ENCODE measurements at regions not wholly inside any gene's neighbourhood (a gene's known extent, or its start where the extent isn't known, plus 50 kb on each side); places are given as distances from the start of the nearest gene placed in this dataset.

- no peak overlapping the region for H3K4me3 ChIP-seq
- ATAC-seq (replicated peaks in 6 of 8), result peak in 6 of 8 experiments; percentile 41 to 98 (median 92)
Observed at GRCh38 chr16:75983741-75984381, 257.6 kb upstream of the CPHXL start.

GRCh38 chr16:75987323-75987722 lies 261.0 kb upstream of the CPHXL start:
- Histone ChIP-seq H3K27ac (no peak overlapping the region), H3K4me1 (replicated peaks in 1 of 2) (peaks cover 0 to 9% of the 10 kb centered on the region in 2 donors), H3K4me3 (no peak overlapping the region)
- 0 to 100% (median 91%) methylated on average over 1 to 2 of the region's 2 CpGs; no CpG with 5 or more reads in 2 of the 10 experiments for WGBS, 10 experiments
- ATAC-seq (replicated peaks in 6 of 8), result no peak
- in situ Hi-C loops (cut with MboI; ENCODE audit: low pct_unique_long_range_greater_than_20kb in 2 of 9, low sequenced_read_pairs in 9 of 9, unreplicated experiment in 9 of 9), result no loop called here

More at GRCh38 chr16:75983741-75984381, 257.6 kb upstream of the CPHXL start:
- H3K27ac ChIP-seq, result peak overlapping the region in 1 of 2 donors; percentile 22
- WGBS, 10 experiments, result 0 to 60% (median 26%) methylated on average over 1 to 4 of the region's 4 CpGs
- in situ Hi-C loops (cut with MboI; ENCODE audit: low pct_unique_long_range_greater_than_20kb in 2 of 9, low sequenced_read_pairs in 9 of 9, unreplicated experiment in 9 of 9), result no loop called here
- peaks cover 0 to 9% of the 10 kb centered on the region in 2 donors for H3K4me1 ChIP-seq (replicated peaks in 1 of 2)

- Histone ChIP-seq H3K27ac (no peak overlapping the region), H3K4me3 (no peak overlapping the region), H3K4me1 (replicated peaks in 1 of 2) (no peaks in the 10 kb centered on the region)
- in situ Hi-C loops (cut with MboI; ENCODE audit: low pct_unique_long_range_greater_than_20kb in 2 of 9, low sequenced_read_pairs in 9 of 9, unreplicated experiment in 9 of 9), result no loop called here
- ATAC-seq (replicated peaks in 6 of 8), result peak in 1 of 8 experiments; percentile 38
- 5 to 100% (median 92%) methylated on average over 1 to 3 of the region's 3 CpGs; no CpG with 5 or more reads in 1 of the 10 experiments for WGBS, 10 experiments
Observed at GRCh38 chr16:75996491-75996890, 270.2 kb upstream of the CPHXL start.

GRCh38 chr16:75997606-75998005 lies 271.3 kb upstream of the CPHXL start:
- no peak for ATAC-seq (replicated peaks in 6 of 8)
- Histone ChIP-seq H3K27ac (no peak overlapping the region), H3K4me3 (no peak overlapping the region), H3K4me1 (replicated peaks in 1 of 2) (no peaks in the 10 kb centered on the region)
- WGBS, 10 experiments, result 48 to 100% (median 81%) methylated on average over 1 to 6 of the region's 6 CpGs; no CpG with 5 or more reads in 4 of the 10 experiments
- in situ Hi-C loops (cut with MboI; ENCODE audit: low pct_unique_long_range_greater_than_20kb in 2 of 9, low sequenced_read_pairs in 9 of 9, unreplicated experiment in 9 of 9), result no loop called here

GRCh38 chr16:76007645-76008044 lies 269.6 kb upstream of the CNTNAP4 start:
- in situ Hi-C loops (cut with MboI; ENCODE audit: low pct_unique_long_range_greater_than_20kb in 2 of 9, low sequenced_read_pairs in 9 of 9, unreplicated experiment in 9 of 9), result no loop called here
- 0 to 100% (median 74%) methylated on average over 1 of the region's 1 CpG; no CpG with 5 or more reads in 2 of the 10 experiments for WGBS, 10 experiments
- no peak for ATAC-seq (replicated peaks in 6 of 8)
- H3K27ac ChIP-seq, result no peak overlapping the region
- no peak overlapping the region for H3K4me3 ChIP-seq
- H3K4me1 ChIP-seq (replicated peaks in 1 of 2), result no peaks in the 10 kb centered on the region

GRCh38 chr16:76023835-76024234 lies 253.4 kb upstream of the CNTNAP4 start:
- 0 to 100% (median 86%) methylated on average over 1 to 2 of the region's 2 CpGs; no CpG with 5 or more reads in 1 of the 10 experiments for WGBS, 10 experiments
- peak in 3 of 8 experiments; percentile 58 to 83 (median 78) for ATAC-seq (replicated peaks in 6 of 8)
- Histone ChIP-seq H3K4me3 (no peak overlapping the region), H3K4me1 (replicated peaks in 1 of 2) (no peaks in the 10 kb centered on the region), H3K27ac (no peak overlapping the region)
- in situ Hi-C loops (cut with MboI; ENCODE audit: low pct_unique_long_range_greater_than_20kb in 2 of 9, low sequenced_read_pairs in 9 of 9, unreplicated experiment in 9 of 9), result no loop called here

GRCh38 chr16:76035689-76036088 lies 241.5 kb upstream of the CNTNAP4 start:
- Histone ChIP-seq H3K4me3 (no peak overlapping the region), H3K27ac (no peak overlapping the region), H3K4me1 (replicated peaks in 1 of 2) (no peaks in the 10 kb centered on the region)
- ATAC-seq (replicated peaks in 6 of 8), result no peak
- in situ Hi-C loops (cut with MboI; ENCODE audit: low pct_unique_long_range_greater_than_20kb in 2 of 9, low sequenced_read_pairs in 9 of 9, unreplicated experiment in 9 of 9), result no loop called here
- WGBS, 10 experiments, result 8 to 50% (median 34%) methylated on average over 1 to 2 of the region's 2 CpGs

- Histone ChIP-seq H3K27ac (no peak overlapping the region), H3K4me1 (replicated peaks in 1 of 2) (no peaks in the 10 kb centered on the region), H3K4me3 (no peak overlapping the region)
- no peak for ATAC-seq (replicated peaks in 6 of 8)
- 0 to 93% (median 44%) methylated on average over 1 of the region's 1 CpG; no CpG with 5 or more reads in 1 of the 10 experiments for WGBS, 10 experiments
- in situ Hi-C loops (cut with MboI; ENCODE audit: low pct_unique_long_range_greater_than_20kb in 2 of 9, low sequenced_read_pairs in 9 of 9, unreplicated experiment in 9 of 9), result no loop called here
Observed at GRCh38 chr16:76038097-76038496, 239.1 kb upstream of the CNTNAP4 start.

GRCh38 chr16:76052725-76053124 lies 224.5 kb upstream of the CNTNAP4 start:
- WGBS, 10 experiments, result 14 to 100% (median 72%) methylated on average over 1 to 2 of the region's 2 CpGs
- no peak overlapping the region for H3K27ac ChIP-seq
- no peak overlapping the region for H3K4me3 ChIP-seq
- ATAC-seq (replicated peaks in 6 of 8), result no peak
- in situ Hi-C loops (cut with MboI; ENCODE audit: low pct_unique_long_range_greater_than_20kb in 2 of 9, low sequenced_read_pairs in 9 of 9, unreplicated experiment in 9 of 9), result no loop called here
- H3K4me1 ChIP-seq (replicated peaks in 1 of 2), result no peaks in the 10 kb centered on the region

GRCh38 chr16:76059186-76059585 lies 218.0 kb upstream of the CNTNAP4 start:
- H3K4me1 ChIP-seq (replicated peaks in 1 of 2), result peaks cover 0 to 9% of the 10 kb centered on the region in 2 donors
- ATAC-seq (replicated peaks in 6 of 8), result peak in 4 of 8 experiments; percentile 50 to 96 (median 78)
- in situ Hi-C loops (cut with MboI; ENCODE audit: low pct_unique_long_range_greater_than_20kb in 2 of 9, low sequenced_read_pairs in 9 of 9, unreplicated experiment in 9 of 9), result no loop called here
- WGBS, 10 experiments, result 6 to 94% (median 68%) methylated on average over 1 to 3 of the region's 3 CpGs
- no peak overlapping the region for H3K4me3 ChIP-seq
- no peak overlapping the region for H3K27ac ChIP-seq

GRCh38 chr16:76059701-76060100 lies 217.5 kb upstream of the CNTNAP4 start:
- Histone ChIP-seq H3K4me1 (replicated peaks in 1 of 2) (peaks cover 3 to 10% of the 10 kb centered on the region in 2 donors), H3K4me3 (no peak overlapping the region), H3K27ac (no peak overlapping the region)
- ATAC-seq (replicated peaks in 6 of 8), result no peak
- in situ Hi-C loops (cut with MboI; ENCODE audit: low pct_unique_long_range_greater_than_20kb in 2 of 9, low sequenced_read_pairs in 9 of 9, unreplicated experiment in 9 of 9), result no loop called here
- WGBS, 10 experiments, result 0 to 100% (median 75%) methylated on average over 1 to 2 of the region's 2 CpGs; no CpG with 5 or more reads in 2 of the 10 experiments

- in situ Hi-C loops (cut with MboI; ENCODE audit: low pct_unique_long_range_greater_than_20kb in 2 of 9, low sequenced_read_pairs in 9 of 9, unreplicated experiment in 9 of 9), result no loop called here
- Histone ChIP-seq H3K4me1 (replicated peaks in 1 of 2) (no peaks in the 10 kb centered on the region), H3K4me3 (no peak overlapping the region), H3K27ac (no peak overlapping the region)
- no peak for ATAC-seq (replicated peaks in 6 of 8)
- 0 to 100% (median 78%) methylated on average over 1 to 2 of the region's 2 CpGs for WGBS, 10 experiments
Observed at GRCh38 chr16:76071690-76072089, 205.5 kb upstream of the CNTNAP4 start.

GRCh38 chr16:76081967-76082366 lies 195.2 kb upstream of the CNTNAP4 start:
- 0 to 100% (median 72%) methylated on average over 1 to 6 of the region's 6 CpGs for WGBS, 10 experiments
- in situ Hi-C loops (cut with MboI; ENCODE audit: low pct_unique_long_range_greater_than_20kb in 2 of 9, low sequenced_read_pairs in 9 of 9, unreplicated experiment in 9 of 9), result no loop called here
- H3K27ac ChIP-seq, result no peak overlapping the region
- H3K4me1 ChIP-seq (replicated peaks in 1 of 2), result peaks cover 11 to 15% of the 10 kb centered on the region in 2 donors
- peak in 5 of 8 experiments; percentile 19 to 66 (median 53) for ATAC-seq (replicated peaks in 6 of 8)
- H3K4me3 ChIP-seq, result no peak overlapping the region

- H3K4me3 ChIP-seq, result no peak overlapping the region
- 0 to 96% (median 57%) methylated on average over 1 to 6 of the region's 6 CpGs; no CpG with 5 or more reads in 1 of the 10 experiments for WGBS, 10 experiments
- H3K4me1 ChIP-seq (replicated peaks in 1 of 2), result no peaks in the 10 kb centered on the region
- H3K27ac ChIP-seq, result no peak overlapping the region
- in situ Hi-C loops (cut with MboI; ENCODE audit: low pct_unique_long_range_greater_than_20kb in 2 of 9, low sequenced_read_pairs in 9 of 9, unreplicated experiment in 9 of 9), result no loop called here
- no peak for ATAC-seq (replicated peaks in 6 of 8)
Observed at GRCh38 chr16:76106647-76107046, 170.6 kb upstream of the CNTNAP4 start.
